ENCODE measurements at regions not wholly inside any gene's neighbourhood (a gene's known extent, or its start where the extent isn't known, plus 50 kb on each side); places are given as distances from the start of the nearest gene placed in this dataset.

DNA sequence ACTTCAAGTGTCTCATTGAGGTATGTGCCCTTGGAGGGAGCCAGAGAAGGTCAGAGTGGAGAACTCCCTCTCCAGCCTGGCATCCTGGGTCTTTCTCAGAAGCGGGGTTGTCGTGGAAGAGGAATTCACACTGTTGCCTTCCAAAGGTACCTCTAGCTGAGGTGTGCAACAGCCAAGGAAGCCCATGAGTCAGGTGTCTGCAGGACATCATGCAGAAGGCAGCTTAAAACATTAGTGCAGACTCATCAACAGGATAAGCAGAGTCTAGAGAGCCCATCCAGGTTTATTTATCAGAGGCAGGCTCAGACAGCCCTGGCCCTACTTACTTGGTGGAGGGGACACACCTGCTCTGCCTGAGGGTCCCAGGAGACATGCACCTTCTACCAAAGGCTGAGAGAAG lies 95.6 kb upstream of the TPM1 start:
- DNase-seq (ENCODE audit: low read depth): no peak

DNA sequence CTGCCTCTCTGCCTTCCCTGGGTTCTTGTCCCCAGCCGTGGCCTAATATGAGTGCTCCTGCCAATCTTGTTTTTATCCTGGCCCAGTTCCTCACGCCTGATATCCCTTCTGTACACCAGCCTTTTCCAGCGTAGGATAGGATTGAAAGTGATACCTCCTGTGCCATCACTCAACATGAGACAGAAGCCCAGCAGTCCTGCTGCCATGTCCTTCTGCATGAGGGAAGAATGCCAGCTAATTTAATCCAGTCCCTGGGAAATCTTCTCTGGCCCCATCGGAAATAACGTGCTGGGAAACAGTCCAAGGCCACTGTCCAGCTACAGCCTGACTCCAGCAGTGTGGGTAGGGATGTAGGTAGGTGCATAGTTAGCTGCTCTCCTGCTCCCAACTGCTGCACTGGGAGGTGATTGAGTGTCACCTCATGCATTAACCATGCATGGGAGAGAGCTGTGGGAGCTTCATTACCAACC lies 92.0 kb upstream of the TPM1 start:
- DNase-seq (ENCODE audit: low read depth): no peak

GRCh38 chr15:62951481-62951880 lies 91.1 kb upstream of the TPM1 start:
- DNase-seq (ENCODE audit: low read depth): no peak

GRCh38 chr15:62953021-62953420 lies 89.5 kb upstream of the TPM1 start:
- DNase-seq (ENCODE audit: low read depth): no peak

- DNase-seq (ENCODE audit: low read depth): no peak
Observed at GRCh38 chr15:62953496-62954045, 89.0 kb upstream of the TPM1 start.

GRCh38 chr15:62957130-62957529 lies 85.4 kb upstream of the TPM1 start:
- DNase-seq (ENCODE audit: low read depth): no peak

DNA sequence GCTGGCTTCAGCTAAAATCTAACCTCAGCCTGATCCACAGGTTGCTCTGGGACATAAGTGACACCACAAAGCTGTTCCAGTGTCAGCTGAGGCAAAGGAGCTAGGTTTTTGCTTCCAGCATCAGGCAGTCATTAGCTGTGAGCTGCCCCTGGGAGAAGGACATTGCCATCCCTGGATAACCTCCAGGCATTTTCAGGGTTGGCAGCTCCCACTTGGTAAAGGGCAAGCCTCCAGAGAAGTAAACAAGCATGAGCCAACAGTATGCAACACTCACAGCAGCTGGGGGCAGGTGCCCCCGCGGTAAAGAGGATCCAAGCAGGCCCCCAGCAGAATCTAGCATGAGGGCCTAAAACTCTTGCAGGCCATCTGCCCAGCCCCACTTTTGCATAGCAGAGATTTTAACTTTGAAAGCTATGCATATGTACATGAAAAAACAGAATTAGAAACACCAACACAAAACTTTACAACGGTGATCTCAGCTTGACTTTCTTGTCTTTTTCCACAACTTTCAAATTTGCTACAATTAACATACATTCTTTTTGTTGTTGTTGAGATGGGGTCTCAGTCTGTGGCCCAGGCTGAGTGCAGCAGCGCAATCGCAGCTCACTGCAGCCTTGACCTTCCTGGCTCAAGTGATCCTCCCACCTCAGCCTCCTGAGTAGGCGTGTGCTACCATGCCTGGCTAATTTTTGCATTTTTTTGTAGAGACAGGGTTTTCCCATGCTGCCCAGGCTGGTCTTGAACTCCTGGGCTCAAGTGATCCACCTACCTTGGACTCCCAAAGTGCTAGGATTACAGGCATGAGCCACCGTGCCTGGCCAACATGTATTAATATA lies 83.8 kb upstream of the TPM1 start:
- no peak for DNase-seq (ENCODE audit: low read depth)

GRCh38 chr15:62961134-62961533 lies 81.4 kb upstream of the TPM1 start:
- no peak for DNase-seq (ENCODE audit: low read depth)

- no peak for DNase-seq (ENCODE audit: low read depth)
Observed at GRCh38 chr15:62962101-62962995, 80.2 kb upstream of the TPM1 start.

GRCh38 chr15:62964251-62964650 lies 78.3 kb upstream of the TPM1 start:
- DNase-seq (ENCODE audit: low read depth): no peak

DNA sequence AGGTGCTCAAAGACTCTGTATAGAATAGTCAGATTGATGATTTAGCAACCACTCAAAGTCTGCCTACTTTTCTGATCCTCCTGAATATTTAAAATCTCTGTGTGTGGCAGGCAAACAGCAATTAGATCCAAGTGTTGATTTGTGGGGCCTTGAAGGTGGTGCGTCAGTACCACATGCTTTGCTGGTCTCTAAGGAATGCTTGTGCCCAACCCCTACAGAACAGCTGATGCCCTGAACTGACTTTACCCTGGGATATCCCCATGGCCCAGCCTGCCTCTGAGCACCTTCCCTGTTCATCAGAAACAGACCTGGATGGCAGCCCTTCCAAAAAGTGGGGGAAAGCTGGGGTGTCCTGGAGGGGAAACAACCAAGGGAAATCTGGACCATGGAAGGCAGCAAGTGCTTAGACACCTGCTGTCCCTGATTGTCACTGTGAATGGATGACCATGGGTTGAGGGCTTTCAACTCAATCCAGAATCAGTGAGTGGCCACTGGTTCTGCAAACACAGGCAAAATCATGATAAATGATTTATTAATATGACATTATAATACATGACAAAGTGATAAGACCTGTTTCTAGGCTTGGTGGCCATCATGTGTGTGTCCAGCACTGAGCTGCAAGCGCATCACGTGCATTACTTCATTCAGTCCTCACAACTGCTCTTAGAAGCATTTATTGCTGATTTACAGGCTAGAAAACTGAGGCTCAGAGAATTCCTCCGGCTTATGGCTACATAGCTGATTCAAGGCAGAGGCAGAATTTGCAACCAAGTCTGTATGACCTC lies 76.1 kb upstream of the TPM1 start:
- no peak for DNase-seq (ENCODE audit: low read depth)

GRCh38 chr15:62968699-62969098 lies 73.8 kb upstream of the TPM1 start:
- DNase-seq (ENCODE audit: low read depth): no peak

DNA sequence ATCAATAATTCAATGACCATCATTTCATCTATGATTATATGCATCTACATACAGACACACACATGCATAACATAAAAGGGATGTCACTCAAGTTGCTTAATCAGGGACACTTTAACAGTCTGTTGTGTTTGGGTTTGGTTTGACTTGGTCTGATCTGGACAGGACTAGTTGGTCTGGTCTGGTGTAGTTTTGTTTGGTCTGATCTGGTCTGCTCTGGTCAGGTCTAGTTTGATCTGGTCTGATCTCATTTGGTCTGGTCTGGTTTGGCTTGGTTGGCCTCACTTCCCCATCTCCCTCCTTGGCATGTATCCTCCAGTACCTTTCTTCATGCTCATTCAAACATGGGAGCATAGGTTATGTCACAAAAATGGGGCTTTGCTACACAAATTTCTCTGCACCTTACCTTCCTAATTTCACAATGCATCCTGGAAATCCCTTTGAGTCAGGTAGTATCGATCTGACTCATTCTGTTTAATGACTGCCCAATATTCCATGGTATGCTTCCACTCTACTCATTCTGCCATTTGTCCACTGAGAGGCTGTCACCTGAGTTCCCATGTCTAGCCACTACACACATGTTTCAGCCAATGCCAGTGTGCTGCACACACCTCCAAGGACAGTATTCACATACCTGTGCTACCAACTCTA lies 73.0 kb upstream of the TPM1 start:
- no peak for DNase-seq (ENCODE audit: low read depth)

- no peak for DNase-seq (ENCODE audit: low read depth)
Observed at GRCh38 chr15:62972814-62973213, 69.7 kb upstream of the TPM1 start.

DNA sequence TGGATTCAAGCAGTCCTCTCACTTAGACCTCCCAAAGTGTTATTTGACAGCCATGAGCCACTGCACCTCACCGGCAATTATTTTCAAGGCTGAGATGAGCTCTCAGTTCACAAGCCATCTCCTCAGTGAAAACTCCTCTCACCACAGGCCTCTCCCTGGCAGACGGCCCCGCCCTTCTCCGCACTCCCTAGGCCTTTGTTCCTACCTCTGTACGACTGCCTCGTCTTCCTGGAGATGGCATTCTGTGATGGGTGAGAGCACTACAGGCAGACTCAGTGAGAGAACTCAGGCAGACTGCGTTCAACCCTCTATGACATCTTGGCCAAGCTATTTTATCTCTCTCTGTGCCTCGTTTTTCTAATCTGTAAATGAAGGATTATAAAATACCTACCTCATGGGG lies 67.0 kb upstream of the TPM1 start:
- DNase-seq (ENCODE audit: low read depth): no peak

- DNase-seq (ENCODE audit: low read depth): no peak
Observed at GRCh38 chr15:62976301-62976881, 66.2 kb upstream of the TPM1 start.

- no peak for DNase-seq (ENCODE audit: low read depth)
Observed at GRCh38 chr15:62977952-62978811, 64.4 kb upstream of the TPM1 start.

- no peak for DNase-seq (ENCODE audit: low read depth)
Observed at GRCh38 chr15:62979252-62979651, 63.3 kb upstream of the TPM1 start.

DNA sequence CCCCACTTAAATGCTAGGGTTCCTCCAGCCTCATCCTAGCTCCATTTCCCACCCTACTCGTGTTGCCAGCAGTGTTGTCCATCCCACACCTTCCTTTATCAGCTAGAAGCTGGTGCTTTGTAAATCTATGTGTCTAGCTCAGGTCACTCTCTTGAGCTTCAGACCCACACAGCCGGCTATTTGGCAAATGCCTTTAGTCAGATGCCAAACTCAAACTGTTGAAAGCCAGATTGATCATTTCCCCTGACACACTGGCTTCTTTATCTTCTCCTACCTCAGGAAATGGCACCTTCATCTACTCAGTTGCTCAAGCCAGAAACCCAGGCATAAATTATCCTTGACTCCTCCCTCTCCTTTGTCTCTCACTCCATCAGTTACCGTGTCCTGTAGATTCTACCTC lies 61.5 kb upstream of the TPM1 start:
- no peak for DNase-seq (ENCODE audit: low read depth)

GRCh38 chr15:62983956-62984355 lies 58.6 kb upstream of the TPM1 start:
- DNase-seq (ENCODE audit: low read depth): no peak
